SJCRH30 (cell line): ENCODE measurements at regions not wholly inside any gene's neighbourhood (a gene's known extent, or its start where the extent isn't known, plus 50 kb on each side); places are given as distances from the start of the nearest gene placed in this dataset.

Source experiments
- DNase-seq, 2 experiments: peaks; one replicate each; pipeline ENCODE4 v3.0.0-alpha.2; 2015 to 2020
- H3K27ac ChIP-seq: fragments of 250-450 bp; sonication (Bioruptor Pico); 2 replicates; pipeline ENCODE4 v1.5.1; 2020; ENCODE audit warnings: mild to moderate bottlenecking, moderate library complexity
- H3K27me3 ChIP-seq: fragments of 250-450 bp; sonication (Bioruptor Pico); 2 replicates; pipeline ENCODE4 v1.5.1; 2020; ENCODE audit warnings: mild to moderate bottlenecking, moderate library complexity
- H3K36me3 ChIP-seq: fragments of 250-450 bp; sonication (Bioruptor Pico); 2 replicates; pipeline ENCODE4 v1.5.1; 2020; ENCODE audit warnings: mild to moderate bottlenecking, moderate library complexity
- H3K4me1 ChIP-seq: fragments of 250-450 bp; sonication (Bioruptor Pico); 2 replicates; pipeline ENCODE4 v1.5.1; 2020; ENCODE audit warnings: mild to moderate bottlenecking, moderate library complexity
- H3K4me3 ChIP-seq: fragments of 250-450 bp; sonication (Bioruptor Pico); 2 replicates; pipeline ENCODE4 v1.5.1; 2020; ENCODE audit warnings: mild to moderate bottlenecking, moderate library complexity
- H3K9me3 ChIP-seq: fragments of 250-450 bp; sonication (Bioruptor Pico); replicated peaks from 2 replicates; pipeline ENCODE4 v1.5.1; 2020; ENCODE audit warnings: mild to moderate bottlenecking, moderate library complexity

DNA sequence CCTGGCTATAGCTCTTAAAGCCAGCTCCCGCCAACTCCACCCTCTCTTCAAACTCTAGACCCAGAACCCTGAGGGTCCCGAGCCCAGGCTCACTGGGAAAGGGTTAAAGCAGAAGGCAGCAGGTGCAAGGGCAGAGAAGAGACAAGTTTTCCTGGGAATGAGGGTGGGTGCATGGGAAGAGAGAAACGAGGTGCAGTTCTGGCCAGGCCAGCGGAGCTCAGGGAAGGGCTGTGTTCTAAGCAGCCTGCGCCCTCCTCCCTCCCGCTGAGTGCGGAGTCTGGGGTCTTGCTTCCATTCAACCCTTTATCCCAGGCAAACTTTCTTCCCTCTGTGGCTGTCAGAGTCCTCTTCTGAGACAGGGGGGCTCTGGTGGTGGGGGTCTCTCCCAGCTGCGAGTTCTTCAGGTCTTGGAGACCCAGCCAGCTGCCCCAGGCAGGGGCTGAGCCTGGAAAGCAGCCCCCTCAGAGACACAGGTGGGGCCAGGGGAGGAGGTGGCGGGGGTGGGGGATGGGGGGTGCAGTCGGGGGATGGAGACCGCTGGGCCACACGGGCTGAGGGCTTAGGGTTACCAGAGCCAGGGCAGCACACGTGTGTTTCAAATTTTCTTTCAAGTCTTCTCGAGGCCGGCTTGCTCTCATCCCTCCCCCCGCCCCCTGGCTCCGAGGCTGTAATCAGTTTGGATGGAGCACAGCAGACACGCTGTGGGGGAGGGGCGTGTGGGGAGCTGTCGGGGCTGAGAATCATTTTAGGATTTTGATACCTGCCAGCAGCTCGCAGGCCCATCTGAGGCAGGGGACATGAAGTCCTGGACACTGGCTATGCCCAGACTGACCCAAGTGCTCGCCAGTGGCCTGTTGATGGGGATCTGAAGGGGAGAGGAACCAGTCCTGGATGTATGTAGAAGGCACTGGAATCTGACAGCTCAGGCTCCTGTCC is 169.6 kb upstream of the SMIM23 start:
- H3K36me3 ChIP-seq = no peaks in the 10 kb centered on the region
- DNase-seq = no peak
- H3K27ac ChIP-seq = no peak overlapping the region
- no peak overlapping the region for H3K4me3 ChIP-seq
- no peaks in the 10 kb centered on the region for H3K9me3 ChIP-seq
- no peaks in the 10 kb centered on the region for H3K4me1 ChIP-seq
- no peaks in the 10 kb centered on the region for H3K27me3 ChIP-seq

DNA sequence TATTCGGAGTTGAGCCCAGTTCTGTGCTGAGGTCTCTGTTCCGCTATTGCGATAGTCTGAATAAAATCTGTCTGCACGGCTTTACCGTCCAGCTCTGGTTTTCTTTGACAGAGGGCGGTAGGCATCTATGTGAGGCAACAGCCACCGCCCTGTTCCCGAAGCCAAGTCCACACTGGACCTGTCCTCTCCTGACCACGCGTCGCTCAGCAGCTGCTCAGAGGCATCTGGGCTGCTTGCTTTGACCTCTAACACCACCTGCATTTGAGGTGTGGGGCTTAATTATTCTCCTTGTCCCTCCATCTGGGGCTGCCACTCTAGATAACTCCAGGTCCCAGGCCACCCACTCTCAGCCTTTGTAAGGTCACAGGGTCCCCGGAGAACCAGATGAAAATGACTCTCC is 168.4 kb upstream of the SMIM23 start:
- no peak overlapping the region for H3K27ac ChIP-seq
- H3K36me3 ChIP-seq = no peaks in the 10 kb centered on the region
- no peak overlapping the region for H3K4me3 ChIP-seq
- no peak for DNase-seq
- no peaks in the 10 kb centered on the region for H3K4me1 ChIP-seq
- H3K27me3 ChIP-seq = no peaks in the 10 kb centered on the region
- H3K9me3 ChIP-seq = no peaks in the 10 kb centered on the region

DNA sequence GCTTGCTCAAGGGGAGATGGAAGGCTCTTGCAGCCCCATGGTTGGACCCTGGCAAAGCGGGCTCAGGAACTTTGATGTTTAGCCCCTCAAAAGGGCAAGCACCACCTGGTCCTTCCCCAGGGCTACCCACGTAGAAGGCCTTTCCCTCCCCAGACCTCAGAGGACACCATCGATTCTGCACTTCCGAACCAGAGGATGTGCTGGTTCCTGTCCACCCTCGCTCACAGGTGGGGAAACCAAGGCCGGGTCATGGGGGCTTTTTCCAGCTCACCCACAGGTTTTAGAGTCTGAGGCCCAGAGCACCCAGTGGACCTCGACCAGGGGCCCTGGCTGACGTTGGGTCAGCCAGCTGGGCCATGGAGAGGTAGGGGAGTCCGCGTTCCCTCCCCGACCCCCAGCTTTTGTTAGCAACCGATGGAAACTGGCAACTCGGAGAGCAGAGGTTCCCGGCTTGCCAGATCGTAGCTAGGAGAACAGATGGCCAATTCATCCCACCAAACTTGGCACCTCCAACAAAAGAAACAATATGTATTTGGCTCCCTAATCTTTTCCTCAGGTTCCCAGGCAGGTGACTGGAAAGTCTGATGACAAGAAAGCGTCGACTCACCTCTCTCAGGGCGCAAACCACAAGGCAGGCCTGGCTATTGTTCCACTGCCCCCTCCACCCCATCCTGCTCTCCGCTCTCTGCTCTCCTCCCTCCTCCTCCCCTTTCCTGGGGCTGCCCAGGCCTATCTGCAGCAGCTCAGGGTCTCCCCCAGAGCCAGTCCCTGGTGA is 167.6 kb upstream of the SMIM23 start:
- Histone ChIP-seq H3K27ac (no peak overlapping the region), H3K4me3 (no peak overlapping the region), H3K4me1 (no peaks in the 10 kb centered on the region), H3K9me3 (no peaks in the 10 kb centered on the region), H3K27me3 (no peaks in the 10 kb centered on the region), H3K36me3 (no peaks in the 10 kb centered on the region)
- DNase-seq = no peak

DNA sequence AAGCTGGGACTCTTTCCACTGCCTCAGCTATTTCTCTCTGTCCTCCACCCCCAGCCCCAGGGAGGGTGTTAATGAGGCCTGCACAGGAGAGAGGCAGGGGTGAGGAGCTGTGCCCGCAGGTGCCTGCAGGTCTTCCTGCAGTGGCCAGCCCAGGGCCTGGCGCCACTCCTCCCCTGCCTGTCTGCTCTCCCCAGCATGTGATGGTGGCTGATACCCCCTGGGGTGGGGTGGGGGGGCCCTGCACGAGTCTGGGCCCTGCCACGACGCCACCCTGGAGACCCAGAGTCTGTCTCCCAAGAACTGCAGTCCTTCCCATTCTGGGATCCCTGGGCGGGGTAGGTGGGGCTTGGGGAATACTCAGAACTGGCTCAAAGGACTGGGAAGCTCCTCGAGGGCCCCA is 166.4 kb upstream of the SMIM23 start:
- Histone ChIP-seq H3K27ac (no peak overlapping the region), H3K9me3 (no peaks in the 10 kb centered on the region), H3K27me3 (no peaks in the 10 kb centered on the region), H3K36me3 (no peaks in the 10 kb centered on the region), H3K4me1 (no peaks in the 10 kb centered on the region), H3K4me3 (no peak overlapping the region)
- no peak for DNase-seq

DNA sequence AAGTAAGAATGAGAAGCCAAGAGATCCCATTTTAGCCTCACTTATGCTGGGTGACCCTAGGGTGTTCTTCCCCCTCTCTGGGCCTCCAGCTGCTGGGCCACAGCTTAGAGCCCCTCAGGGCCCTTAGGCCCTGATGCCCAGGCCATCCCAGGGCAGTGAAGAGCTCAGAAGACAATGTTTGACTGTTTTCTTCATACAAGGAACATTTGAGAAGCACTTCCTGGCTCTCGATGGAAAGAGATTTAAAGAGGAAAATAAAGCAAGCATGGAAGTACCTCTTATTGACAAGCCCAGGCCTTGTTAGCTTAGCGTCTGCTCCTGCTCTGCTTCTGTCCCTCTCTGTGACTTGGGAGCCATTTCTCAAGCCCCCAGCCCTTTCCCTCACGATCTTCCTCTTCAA is 165.9 kb upstream of the SMIM23 start:
- DNase-seq = no peak

DNA sequence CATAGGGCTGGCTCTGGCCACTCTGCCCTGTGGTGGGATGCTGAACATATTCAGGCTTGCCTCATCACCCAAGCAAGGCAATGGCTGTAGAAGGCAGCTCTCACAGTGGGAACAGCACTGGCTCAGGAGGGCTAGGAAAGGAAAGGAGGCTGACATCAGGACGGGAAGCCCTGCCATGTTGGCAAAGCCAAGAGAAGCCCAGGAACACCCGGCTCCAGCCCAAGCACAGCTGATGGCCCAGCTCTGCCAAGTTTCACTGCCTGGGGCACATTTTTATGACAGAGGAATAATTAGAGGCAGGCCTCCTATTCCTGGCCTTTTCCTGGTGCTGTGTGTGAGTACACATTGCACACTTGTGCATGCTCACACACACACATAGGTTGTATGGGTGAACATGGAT is 163.6 kb upstream of the SMIM23 start:
- Histone ChIP-seq H3K27ac (no peak overlapping the region), H3K9me3 (no peaks in the 10 kb centered on the region), H3K4me1 (no peaks in the 10 kb centered on the region), H3K27me3 (no peaks in the 10 kb centered on the region), H3K36me3 (no peaks in the 10 kb centered on the region), H3K4me3 (no peak overlapping the region)
- DNase-seq = no peak

More for the DNA sequence above, 165.9 kb upstream of the SMIM23 start:
- no peaks in the 10 kb centered on the region for H3K4me1 ChIP-seq
- H3K9me3 ChIP-seq = no peaks in the 10 kb centered on the region
- H3K36me3 ChIP-seq = no peaks in the 10 kb centered on the region
- no peak overlapping the region for H3K27ac ChIP-seq
- H3K27me3 ChIP-seq = no peaks in the 10 kb centered on the region
- no peak overlapping the region for H3K4me3 ChIP-seq

DNA sequence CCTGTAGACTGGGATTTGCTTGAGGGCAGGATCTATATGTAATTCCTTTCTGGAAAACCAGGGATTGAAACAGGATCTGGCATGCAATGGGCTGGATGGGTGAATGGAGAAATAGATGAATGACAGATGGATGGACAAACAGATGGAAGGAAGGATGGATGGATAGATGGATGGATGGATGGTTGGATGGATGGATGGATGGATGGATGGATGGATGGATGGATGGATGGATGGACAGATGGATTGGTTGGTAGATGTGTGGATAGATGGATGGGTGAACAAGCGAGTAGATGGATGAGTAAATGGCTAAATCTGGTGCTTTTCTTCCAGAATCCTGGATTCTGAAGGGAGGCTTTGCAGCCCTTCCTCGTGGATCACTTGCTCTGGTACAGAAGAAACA is 162.5 kb upstream of the SMIM23 start:
- no peaks in the 10 kb centered on the region for H3K9me3 ChIP-seq
- H3K4me3 ChIP-seq = no peak overlapping the region
- no peaks in the 10 kb centered on the region for H3K27me3 ChIP-seq
- H3K27ac ChIP-seq = no peak overlapping the region
- H3K4me1 ChIP-seq = no peaks in the 10 kb centered on the region
- no peak for DNase-seq
- H3K36me3 ChIP-seq = no peaks in the 10 kb centered on the region

DNA sequence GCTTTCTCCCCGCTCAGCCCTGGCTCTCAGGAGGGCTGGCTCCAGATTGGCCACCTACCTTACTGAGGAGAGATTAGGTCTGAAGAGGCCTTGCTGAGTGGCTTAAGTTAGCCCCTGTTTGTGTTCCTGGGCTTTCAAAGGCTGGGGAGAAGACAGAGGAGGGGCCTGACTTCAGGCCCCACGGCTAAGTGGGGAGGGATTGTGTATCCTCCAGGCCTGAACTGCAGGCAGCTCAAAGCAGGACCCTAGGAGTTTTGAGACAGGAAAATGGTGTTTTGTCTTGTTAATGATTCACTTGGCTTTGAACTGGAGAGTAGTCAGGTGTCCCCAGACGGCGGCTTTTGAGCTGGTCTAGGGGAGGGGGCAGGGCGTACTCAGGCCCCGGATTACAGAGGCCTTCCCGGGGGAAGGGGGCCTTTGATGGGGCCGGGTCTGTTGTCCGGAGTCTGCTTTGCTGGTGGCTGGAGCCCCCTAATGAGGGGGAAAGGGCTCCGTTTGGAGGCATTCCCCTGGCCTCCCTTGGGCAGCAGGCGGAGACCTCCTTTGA is 162.0 kb upstream of the SMIM23 start:
- no peak overlapping the region for H3K27ac ChIP-seq
- no peak overlapping the region for H3K4me3 ChIP-seq
- no peaks in the 10 kb centered on the region for H3K9me3 ChIP-seq
- DNase-seq = no peak
- no peaks in the 10 kb centered on the region for H3K36me3 ChIP-seq
- no peaks in the 10 kb centered on the region for H3K4me1 ChIP-seq
- no peaks in the 10 kb centered on the region for H3K27me3 ChIP-seq

DNA sequence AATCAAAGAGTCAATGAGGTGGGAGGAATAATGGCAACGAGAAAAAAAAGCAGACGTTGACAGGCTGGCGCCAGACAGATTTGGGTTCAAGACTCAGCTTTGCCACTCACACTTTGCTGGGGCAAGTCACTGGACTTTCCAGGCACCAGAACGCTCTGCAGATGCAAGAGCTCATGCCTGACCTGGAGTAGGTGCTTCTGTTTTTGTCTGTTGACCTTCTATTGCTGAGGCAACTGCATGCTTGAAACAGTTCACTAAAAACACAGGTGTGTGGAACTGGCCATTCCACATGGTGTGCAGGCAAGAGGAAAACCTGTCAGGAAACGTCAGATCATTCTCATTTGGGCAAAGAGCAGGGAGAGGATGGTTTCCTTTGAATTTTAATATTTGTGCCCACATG is 161.2 kb upstream of the SMIM23 start:
- Histone ChIP-seq H3K27me3 (no peaks in the 10 kb centered on the region), H3K4me3 (no peak overlapping the region), H3K27ac (no peak overlapping the region), H3K4me1 (no peaks in the 10 kb centered on the region), H3K36me3 (no peaks in the 10 kb centered on the region), H3K9me3 (no peaks in the 10 kb centered on the region)
- DNase-seq = no peak

DNA sequence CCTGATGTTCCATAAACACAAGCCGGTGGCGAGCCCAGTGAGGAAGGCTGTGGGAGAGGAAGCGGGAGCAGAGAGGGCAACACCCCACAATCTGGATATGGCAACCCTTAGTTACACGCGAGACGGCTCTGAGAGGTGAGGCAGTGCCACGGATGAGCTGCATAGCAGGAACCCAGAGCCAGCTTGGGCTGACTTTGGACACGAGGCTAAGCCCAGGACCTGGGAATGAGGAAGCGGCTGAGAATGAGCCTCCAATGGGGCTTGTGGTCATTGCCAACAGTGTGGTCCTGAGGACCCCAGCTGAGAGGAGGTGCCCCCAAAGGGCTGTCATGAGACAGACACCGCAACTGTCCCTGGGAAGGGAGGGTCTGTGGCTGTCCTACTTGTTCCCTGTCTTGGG is 160.0 kb upstream of the SMIM23 start:
- H3K27me3 ChIP-seq = no peaks in the 10 kb centered on the region
- H3K4me3 ChIP-seq = no peak overlapping the region
- H3K9me3 ChIP-seq = no peaks in the 10 kb centered on the region
- H3K4me1 ChIP-seq = no peaks in the 10 kb centered on the region
- no peak for DNase-seq
- no peaks in the 10 kb centered on the region for H3K36me3 ChIP-seq
- H3K27ac ChIP-seq = no peak overlapping the region

DNA sequence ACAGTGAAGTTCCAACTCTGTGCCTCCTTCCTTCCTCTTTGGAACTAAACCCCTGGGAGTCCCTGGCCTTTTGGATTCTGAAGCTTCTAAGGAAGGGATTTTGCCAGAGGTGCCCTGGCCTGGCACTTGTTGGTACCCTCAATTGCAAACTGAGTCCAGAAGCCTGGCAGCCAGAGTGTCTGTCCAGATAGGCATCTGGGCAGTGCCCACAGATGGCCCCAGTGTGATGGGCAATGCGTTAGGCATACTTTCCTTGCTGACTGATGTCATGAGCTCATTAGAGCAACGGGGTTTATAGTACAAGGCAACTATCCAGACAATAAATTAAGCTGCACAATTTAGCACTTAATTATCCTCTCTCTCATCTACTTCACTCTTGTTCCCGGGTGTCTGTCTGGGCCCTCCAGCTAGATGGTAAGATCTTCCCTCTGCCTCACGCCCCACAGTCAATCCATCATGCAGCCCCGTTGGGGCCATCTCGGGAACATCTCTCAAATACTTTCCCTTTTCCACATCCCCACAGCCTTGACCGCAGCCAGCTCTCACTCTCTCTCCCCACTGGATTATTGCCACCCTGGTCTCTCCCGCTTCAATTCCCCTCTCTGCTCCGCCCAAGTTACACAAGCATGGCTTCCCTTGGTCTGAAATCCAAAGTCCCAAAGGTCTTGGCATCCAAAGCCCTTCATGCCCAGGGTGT is 157.5 kb upstream of the SMIM23 start:
- Histone ChIP-seq H3K27me3 (no peaks in the 10 kb centered on the region), H3K4me3 (no peak overlapping the region), H3K9me3 (no peaks in the 10 kb centered on the region), H3K36me3 (no peaks in the 10 kb centered on the region), H3K27ac (no peak overlapping the region), H3K4me1 (no peaks in the 10 kb centered on the region)
- DNase-seq = no peak

DNA sequence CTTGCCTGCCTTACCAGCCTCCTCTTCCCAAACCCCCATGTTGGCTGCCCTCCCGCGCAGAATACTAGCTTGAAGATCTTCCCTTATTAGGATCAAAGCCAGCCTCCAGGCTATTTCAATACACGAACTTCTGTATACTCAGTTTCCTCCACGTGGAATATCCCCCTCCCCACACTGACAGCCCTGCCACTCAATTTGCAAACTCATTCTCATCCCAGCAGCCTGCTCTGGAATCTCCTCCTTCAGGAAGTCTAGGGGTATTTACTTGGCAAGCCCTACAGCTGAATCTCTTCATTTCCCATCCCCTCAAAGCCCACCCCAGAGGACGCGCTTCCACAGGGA is 157.0 kb upstream of the SMIM23 start:
- DNase-seq = no peak
- no peaks in the 10 kb centered on the region for H3K9me3 ChIP-seq
- H3K27me3 ChIP-seq = no peaks in the 10 kb centered on the region
- H3K4me1 ChIP-seq = no peaks in the 10 kb centered on the region
- H3K27ac ChIP-seq = no peak overlapping the region
- H3K36me3 ChIP-seq = no peaks in the 10 kb centered on the region
- H3K4me3 ChIP-seq = no peak overlapping the region

DNA sequence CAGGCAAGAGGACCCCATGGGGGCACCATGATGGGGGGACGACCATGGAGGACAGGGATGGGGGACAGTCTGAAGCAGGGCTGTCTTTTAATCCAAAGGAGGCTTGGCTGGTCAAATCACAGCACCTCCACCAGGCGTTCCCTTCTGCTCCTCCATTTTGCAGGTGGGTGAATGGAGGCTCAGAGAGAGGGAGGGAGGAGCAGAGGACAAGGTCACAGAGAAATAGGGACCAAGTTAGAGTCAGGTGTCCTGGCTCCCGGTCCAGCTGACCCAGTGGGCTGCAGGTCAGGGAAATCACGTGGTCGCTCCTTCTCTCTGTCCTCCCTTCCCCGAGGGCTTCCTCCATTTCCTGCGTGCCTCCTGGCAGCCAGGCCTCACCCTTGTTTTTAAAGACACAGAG is 156.4 kb upstream of the SMIM23 start:
- Histone ChIP-seq H3K36me3 (no peaks in the 10 kb centered on the region), H3K27ac (no peak overlapping the region), H3K4me3 (no peak overlapping the region), H3K27me3 (no peaks in the 10 kb centered on the region), H3K4me1 (no peaks in the 10 kb centered on the region), H3K9me3 (no peaks in the 10 kb centered on the region)
- no peak for DNase-seq

DNA sequence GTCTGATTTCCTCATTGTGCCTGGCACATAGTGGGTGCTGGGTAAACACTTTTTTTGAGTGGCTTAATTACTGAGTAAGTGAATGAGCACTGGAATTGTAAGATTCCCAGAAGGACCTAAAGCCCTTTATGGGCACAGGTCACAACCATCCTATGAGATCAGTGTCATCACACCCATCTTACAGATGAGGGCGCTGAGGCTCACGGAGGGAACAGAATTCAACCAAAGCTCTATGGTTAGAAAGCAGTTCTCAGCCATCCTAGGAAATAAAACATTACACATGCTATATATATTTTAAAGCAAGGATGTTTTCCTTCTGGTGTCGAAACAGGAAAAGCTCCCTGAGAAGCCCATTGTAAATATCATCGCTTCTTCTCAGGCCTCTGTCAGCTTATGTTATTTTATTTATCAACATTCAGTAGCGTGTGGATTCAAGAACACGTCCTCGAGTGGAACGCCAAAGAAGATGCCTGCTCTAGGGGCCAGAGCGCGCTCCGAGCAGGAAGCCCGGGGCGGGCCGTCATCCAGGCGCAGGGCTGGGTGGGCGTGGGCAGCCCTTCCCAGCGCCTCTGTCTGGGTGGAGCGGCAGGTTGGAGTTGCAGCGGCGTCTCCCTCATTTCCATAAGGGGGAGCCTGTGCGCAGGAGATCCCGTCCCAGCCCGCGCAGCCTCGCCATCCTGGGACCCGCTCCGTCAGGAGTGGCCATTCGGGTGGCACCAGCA is 155.8 kb upstream of the SMIM23 start:
- H3K27ac ChIP-seq = no peak overlapping the region
- H3K9me3 ChIP-seq = no peaks in the 10 kb centered on the region
- H3K36me3 ChIP-seq = no peaks in the 10 kb centered on the region
- H3K4me1 ChIP-seq = no peaks in the 10 kb centered on the region
- H3K27me3 ChIP-seq = no peaks in the 10 kb centered on the region
- DNase-seq = peak; percentile 49 to 66
- H3K4me3 ChIP-seq = no peak overlapping the region
